Muscle of back (tissue), 3 donors: ENCODE measurements at regions not wholly inside any gene's neighbourhood (a gene's known extent, or its start where the extent isn't known, plus 50 kb on each side); places are given as distances from the start of the nearest gene placed in this dataset.
A peak's percentile ranks its signal among the peaks of the same experiment; 100 is the strongest.
"Not testable (repeated sequence)": the region's sequence is repeated elsewhere in the genome, so short reads cannot be mapped to it uniquely, and the experiment has no call there.

Experiments
- DNase-seq, 3 donors: peaks; one replicate each; pipeline versions ENCODE4 v3.0.0 to v3.0.0-alpha.2; 2013

DNA sequence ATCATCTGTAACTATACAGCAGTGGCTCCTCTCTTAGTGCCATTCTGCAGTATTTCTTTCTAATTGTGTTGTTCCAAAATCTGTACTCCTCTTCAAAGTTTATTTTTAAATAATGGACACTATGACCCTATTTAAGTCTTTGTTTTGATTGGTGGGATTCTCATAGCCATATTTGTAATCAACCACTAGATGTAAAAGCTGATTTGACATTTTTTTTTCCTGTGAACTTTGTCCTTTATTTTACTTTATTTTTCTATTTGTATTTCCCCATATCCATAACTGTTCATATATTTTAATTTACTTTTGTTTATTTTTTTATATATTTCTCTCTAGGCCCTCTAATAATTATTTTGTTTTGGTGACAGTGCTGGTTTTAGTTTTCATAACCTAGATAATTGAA, 544.4 kb downstream of the KCNJ2 start:
- DNase-seq, result no peak

DNA sequence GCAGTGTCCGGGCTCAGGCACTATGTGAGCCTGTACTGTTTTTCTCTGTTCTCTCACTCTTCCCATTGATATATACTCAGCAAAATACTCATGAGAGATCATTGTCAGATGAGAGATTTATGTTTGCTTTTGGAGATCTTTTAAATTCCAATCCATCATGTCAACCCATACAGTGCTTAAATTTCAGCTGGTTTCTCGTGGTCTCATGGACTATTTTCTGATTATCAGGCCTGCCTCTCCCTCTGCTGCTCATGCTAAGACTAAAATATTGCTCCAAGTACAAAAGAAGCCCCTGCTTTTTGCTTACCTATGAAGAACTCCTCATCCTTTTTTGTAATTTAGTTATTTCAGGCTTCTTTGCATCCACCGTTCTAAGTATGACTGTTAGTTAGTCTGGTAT, 547.2 kb downstream of the KCNJ2 start:
- no peak for DNase-seq

DNA sequence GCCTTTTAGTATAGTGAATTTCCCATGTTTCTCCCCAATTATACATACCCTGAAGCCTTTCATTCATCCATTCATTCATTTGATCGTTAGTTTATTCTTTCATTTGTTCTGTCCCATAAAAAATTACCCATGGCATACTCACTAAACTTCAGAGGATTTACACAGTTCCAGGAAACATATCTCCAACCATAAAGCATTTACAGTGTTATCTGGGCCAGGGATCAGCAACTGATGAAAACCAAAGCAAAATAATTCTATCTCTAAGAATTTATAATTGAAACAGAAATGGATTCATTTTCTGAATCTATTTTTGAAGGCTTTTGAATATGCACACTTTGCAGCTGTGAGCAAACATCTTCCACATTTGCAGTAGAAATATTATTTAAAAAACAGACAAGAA, 547.7 kb downstream of the KCNJ2 start:
- no peak for DNase-seq

DNA sequence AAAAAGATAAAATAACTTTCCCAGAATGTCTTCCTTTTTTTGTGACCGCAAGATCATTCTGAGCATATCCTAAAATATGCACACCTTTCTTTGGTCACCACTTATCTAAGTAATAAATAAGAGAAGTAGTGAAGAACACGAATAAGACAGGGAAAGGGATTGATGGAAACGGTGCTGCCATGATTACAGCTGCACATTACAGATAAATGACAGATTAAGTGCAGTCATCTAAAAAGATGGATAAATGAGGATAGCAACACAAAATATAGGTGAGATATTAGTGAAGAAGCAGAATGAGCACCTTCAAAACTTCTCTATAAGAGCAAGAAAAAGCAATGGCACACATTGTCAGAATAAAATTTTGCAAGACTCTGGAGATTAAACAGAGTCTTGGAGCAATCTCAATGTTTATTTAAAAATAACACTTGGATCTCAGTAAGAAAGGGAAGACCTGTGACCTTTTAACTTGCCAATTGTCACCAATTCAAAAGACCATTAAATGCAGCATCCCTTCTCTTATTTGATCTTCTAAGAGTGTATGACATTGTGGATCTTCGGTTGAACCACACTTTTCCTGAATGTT, 567.1 kb downstream of the KCNJ2 start:
- DNase-seq, result no peak

DNA sequence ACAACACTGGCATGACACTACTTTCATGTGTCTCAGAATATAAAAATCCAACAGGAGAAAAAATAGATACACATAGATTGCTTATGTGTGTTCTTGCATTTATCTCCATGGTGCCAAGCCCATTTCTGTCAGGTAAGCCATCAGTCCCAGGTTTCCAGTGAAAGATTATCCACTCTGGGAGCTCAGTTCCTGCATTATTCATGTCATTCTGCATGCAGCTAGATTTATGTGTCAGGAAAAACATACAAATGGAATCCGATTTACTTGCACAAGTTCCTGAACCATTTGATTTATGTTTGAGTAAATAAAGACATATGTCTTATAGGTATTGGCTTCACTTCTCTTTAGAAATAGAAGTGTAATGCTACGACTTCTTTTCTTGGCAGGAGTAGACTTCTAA, 569.7 kb downstream of the KCNJ2 start:
- DNase-seq, result peak in 1 of 3 donors; percentile 8

DNA sequence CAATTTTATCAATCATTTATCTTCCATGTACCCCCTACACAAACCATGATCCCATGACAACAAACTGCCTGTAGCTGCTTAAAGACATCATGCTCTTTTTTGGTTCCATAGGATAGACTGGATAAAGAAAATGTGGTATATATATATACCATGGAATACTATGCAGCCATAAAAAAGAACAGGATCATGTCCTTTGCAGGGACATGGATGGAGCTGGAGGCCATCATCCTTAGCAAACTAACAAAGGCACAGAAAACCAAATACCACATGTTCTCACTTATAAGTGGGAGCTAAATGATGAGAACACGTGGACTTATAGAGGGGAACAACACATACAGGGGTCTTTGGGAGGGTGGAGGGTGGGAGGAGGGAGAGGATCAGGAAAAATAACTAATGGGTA, 577.2 kb downstream of the KCNJ2 start:
- not testable (repeated sequence) for DNase-seq

DNA sequence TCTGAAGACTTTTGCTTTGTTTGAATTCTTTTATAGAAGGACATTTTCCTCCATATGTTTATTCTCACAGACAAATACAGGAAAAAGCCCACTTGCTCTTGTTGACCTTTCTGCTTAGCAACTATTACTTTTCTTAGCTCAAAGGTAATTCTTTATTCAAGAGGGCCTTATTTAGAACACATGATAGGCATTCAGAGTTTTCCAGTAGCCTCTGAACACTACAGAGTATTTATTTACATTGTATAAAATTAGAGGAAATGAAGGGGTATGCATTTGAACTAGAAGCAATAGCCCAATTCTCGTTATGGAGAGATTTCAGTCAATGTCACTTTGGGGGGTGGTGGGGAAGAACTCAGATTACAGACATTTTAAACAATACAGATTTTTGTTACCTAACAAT, 581.7 kb downstream of the KCNJ2 start:
- no peak for DNase-seq

DNA sequence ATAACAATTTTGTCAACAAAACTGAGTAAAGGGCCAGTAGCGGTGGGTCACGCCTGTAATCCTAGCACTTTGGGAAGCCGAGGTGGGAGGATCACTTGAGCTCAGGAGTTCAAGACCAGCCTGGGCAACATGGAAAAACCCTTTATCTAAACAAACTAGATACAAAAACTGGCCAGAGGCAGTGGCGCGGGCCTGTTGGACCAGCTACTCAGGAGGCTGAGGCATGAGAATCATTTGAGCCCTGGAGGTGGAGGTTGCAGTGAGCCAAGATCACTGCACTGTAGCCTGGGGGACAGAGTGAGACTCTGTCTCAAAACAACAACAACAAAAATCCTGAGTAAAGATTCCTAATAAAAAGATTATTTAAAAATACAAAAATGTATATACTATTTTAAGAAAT, 583.1 kb downstream of the KCNJ2 start:
- DNase-seq, result not testable (repeated sequence)

DNA sequence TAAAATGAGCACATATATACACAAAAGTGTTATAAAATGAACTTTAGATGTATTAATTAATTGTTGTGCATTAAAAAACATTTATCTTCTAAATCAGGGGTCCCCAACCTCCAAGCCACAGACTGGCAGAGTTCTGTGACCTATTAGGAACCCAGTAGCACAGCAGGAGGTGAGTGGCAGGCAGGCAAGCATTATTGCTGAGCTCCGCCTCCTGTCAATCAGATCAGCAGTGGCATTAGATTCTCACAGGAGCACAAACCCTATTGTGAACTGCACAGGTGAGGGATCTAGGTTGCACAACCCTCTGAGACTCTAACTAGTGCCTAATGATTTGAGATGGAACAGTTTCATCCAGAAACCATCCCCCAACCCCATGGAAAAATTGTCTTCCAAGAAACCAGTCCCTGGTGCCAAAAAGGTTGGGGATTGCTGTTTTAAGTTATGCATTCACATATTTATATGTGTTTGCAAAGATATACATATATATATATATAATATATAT, 583.7 kb downstream of the KCNJ2 start:
- DNase-seq, result no peak

DNA sequence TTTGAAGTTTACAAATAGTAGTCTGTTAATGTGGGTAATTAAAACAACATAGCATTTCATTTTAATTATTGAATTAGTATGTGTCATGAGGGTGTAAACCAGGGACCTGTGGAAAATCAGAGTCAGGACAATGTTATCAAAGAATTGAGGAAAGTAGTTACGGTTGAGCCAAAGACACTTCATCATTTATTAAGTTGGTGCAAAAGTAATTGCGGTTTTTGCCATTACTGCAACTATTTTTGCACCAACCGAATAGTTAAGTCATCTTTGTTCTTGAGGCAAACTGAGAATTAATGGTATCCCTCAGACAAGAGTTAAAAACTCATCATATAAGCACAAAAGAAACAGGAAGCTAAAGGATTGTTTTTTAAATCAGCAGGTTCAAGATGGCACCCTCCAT, 593.7 kb downstream of the KCNJ2 start:
- no peak for DNase-seq

DNA sequence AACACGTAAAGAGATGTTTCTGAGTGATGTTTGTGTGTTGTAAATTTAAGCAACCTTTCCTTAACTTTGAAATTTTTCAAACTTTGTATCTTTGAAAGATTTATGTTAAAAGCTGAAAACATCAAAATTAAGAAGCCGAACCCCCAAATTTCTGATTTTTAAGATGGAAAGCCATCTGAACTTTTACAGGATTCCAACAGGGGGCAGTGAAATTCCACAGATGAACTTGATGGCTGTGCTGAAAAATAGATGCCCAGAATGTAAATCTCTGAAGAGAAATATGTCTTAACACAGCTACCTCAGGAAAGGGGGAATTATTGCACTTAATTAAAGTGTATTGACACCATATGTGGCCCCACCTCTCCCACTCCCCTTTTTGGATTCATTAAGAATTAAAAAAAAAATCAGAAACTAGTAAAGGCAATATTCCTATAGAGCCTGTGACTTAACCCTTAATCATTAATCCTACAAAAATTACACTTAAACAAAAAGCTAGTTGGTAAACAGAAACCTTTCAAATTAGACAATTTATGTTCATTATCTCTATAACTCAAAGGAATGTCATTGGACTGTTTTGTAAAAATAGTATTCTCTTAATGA, 597.9 kb downstream of the KCNJ2 start:
- DNase-seq, result peak; percentile 26 to 53 (median 45)

DNA sequence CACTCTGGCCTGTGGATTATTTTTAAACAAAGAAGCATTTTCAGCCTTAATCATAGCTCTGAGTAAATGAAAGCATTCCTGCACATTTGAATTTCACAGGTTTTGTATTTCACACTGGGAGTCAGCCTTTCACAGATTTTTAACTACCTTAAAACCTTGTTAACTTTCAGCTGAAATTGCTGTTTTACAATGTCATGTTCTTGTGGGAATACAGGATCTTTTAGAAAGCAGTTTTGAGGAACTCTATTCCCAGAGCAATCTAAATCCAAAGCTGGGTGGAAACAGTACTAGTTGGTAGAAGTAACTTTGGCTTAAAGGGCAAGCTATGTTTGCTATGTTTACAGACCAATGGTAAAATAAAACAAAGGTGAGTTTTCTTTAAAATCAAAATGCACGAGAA, 600.6 kb downstream of the KCNJ2 start:
- no peak for DNase-seq

DNA sequence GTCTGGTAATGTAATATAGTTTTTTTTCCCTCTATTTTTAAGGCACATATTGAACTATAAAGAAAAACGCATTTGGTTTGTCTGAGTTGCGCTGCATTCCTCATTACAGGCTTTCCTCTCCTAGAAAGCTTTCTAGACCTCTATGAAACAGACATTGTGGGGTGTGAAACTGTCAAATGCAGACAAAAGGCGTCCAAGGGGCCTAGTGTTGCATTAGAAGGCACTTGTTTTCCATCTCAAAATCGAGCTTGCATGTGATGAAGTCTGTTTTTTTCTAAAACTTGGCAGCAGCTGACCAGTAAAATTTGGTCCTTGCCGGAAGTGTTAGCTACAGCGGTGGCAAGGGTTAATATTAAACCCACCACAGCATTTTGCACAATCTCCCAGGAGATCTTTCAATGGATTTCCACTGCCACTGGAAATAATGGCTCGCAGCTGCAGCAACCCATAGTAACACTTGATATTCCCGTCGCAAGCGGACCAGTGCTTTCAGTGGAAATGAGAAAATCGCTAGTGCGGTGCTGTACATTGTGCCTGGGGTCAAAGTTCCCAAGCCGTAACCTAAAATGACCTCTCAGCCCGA, 602.6 kb downstream of the KCNJ2 start:
- DNase-seq, result no peak

DNA sequence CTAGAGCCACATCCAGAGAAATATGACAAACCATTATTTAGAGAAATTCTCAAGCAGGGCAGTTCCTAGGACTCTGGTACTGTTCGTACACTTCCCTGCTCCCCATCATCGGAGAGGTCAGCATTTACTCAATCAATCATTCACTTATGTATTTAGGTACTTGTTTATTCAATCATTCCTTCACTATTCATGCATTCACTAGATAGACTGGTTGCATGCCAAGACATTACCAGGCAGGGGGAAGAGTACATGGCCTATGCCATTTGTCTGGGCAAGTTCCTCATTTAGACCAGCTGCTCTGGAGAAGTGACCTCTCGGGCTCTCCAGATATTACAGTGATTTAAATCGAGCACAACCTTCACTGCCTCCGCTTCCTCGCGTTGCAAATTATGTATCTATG, 603.4 kb downstream of the KCNJ2 start:
- DNase-seq, result no peak

DNA sequence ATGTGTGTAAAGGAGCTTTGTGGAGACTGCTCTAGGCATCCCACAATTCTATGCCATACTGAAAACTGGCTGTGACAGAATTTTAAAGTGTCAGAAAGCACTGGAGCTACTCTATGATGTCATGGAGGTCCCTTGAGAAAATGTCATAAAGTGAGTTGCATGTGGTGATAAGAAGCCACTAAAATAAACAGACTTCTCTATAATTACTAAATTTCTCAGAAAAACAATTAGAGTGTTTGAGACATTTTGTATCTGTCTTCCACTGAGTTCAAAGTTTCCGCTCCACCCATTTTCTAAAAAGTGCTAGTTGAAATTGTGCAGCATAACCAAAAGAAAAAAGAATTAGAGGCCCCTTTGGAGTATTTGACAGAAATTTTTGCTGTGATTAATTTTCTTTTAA, 603.9 kb downstream of the KCNJ2 start:
- DNase-seq, result no peak

DNA sequence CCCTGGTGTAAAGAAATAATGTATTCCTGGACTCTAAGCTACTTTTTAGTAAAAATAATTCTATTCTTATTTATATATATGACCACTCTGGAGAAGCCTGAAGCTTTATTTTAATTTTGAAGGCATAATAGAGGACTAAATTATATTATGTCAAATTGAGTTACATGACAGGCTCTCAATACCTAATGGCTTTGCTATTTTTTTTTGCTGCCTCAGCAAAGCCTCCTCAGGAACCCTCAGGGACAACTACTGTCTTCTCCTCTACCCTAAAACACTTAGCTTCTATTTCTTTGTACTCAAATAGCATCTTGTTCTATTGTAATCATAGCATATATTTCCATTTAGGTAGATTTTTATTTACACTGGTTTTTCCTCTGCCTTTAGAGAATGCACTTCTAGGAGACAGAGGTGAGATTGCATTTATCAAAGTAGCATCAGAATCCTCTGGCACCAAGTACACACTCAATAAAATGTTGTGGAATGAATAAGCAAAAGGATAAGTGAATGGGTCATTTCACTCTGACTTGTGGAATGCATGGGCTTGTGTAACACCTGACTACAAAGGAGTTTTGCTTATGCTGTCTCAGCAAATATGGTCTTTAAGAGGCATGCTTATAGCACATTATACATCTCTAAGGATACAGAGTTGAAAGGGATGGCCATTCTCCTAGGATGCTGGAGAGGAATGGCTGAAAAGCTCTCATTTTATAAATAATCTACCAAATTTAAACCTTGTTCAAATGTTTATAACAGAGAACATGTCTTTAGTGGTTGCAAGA, 605.2 kb downstream of the KCNJ2 start:
- no peak for DNase-seq

DNA sequence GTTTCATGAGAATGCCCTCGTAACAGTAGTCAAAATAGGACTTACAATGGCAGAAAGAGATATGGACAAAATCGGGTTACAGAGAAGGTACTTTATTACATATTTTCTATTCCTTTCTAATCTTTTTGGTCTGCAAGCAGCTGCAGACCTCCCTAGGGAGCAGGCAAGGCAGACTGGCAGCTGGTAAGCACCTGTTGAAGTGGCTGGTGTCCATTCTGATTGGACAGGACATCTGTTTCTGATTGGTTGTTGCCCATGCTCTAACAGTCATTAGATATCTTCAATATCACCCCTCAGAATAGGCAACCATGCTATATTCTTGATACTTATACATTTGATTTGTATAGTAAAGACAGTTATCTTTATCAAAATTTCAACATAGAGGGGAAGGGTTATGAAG, 606.3 kb downstream of the KCNJ2 start:
- no peak for DNase-seq

DNA sequence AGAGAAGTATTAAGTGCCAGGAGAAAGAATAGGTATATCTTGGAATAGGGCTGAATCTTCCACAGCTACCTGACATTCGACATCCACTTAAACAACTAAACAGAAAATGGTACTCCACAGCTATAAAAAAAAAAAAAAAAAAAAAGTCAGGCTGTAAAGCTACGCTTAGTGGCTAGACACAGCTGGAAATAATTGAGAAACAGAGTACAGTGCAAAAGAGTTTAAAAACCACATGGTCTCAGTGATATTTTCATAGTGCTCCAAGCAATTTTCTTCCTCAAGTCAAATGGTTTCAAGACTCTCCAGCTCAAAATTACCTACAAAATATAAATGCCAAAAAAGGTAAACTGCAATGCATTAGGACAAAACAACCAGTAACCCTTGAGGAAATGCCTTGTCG, 607.1 kb downstream of the KCNJ2 start:
- no peak for DNase-seq

DNA sequence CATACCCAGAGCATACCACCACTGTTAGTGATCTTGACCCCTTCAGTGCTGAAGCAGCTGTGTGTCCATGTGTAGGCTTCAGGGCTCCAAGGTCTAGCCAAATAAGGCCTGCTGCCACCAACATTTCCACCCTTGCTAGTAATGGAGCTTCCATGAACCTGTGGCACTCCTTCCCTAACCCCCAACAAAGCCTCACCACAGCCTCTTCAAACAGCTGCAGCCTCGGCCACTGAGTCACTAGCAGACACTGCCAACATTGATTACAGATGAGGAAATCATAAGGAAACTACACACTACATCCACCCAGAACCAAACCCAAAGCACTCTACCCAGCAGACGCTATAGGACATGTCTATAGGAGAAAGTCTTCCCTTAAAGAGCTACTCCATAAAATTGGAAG, 610.7 kb downstream of the KCNJ2 start:
- no peak for DNase-seq

DNA sequence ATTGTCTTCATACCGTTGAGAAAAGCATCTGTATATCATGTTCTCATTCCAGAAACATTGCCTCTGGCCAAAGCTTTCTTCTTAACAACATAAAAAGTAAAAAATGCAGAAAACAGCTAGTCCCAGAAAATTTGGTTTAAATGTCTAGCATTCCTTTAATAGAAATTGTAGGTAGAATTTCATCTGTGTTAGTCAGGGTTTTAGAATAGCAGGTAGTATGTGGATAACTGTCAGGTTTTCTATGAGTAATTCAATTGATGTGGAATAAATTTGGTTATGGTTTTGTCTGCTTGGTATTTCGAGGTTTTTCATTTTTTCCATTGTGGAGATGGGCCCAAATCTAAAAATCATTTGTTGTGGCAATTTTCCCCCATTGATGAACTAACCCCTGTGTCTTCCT, 616.7 kb downstream of the KCNJ2 start:
- DNase-seq, result no peak

DNA sequence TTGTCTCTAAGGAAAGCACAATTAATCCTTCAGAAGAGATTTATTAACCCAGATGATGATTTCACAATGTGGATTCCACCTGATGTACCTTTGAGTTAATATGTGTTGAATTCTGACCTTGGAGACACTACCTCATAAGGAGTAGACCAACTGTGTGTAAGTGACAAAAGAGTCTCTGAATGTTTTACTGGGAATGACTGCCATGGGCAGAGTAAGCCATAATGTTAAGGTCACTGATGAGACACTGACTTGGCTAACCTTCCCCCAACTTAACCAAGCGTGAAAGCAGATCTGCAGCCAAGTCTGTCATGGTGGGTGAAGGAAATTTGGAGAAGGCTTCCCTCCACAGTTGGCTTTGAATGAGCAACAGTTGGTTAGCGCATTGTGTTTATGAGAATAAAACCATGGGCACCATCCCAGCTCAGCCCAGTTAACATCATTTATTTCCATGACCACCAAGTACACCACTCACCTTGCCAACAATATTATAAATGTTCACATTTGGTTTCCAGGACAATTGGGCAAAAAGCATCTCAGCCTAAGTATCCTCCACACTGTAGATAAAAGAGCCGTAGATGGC, 618.5 kb downstream of the KCNJ2 start:
- DNase-seq, result peak; percentile 28 to 51 (median 38)

DNA sequence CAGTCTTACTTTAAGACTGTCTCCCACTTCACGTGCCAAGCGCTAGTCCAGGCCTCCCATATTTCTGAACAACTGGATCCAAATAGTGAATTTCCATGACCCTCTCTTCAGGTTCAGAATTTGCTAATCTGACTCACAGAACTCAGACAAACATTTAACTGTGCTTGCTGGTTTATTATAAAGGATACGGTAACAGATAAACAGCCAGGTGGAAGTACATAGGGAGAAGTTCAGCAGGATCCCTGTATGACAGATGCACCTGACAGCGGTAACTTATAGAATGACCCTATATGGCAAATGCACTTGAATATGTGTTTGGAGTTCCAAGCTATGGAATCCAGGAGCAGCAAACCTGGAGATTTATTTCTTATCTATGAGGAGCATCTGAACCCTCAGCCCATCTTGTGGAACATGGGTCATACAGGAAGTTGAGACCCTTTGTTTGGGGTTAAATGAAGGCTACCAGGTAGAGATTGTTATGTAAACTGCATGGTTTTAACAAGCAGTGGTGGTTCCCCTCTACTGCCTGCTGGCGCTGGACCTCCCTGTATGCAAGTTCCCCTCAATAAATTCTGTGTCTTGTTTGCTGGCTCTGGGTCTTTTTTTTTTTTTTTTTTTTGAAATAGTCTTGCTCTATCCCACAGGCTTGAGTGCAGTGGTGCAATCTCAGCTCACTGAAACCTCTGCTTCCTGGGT, 622.6 kb downstream of the KCNJ2 start:
- no peak for DNase-seq
